ENCODE measurements at regions not wholly inside any gene's neighbourhood (a gene's known extent, or its start where the extent isn't known, plus 50 kb on each side); places are given as distances from the start of the nearest gene placed in this dataset.

GRCh38 chr16:13333336-13333735 lies 431.9 kb downstream of the SHISA9 start:
- CTCF ChIA-PET: no interaction called here
- DNase-seq: no peak
- H3K36me3 ChIP-seq (replicated peaks in 1 of 2; ENCODE audit: control insufficient read depth in 1 of 2, insufficient read depth in 2 of 2, low read length in 1 of 2): no peaks in the 10 kb centered on the region

GRCh38 chr16:13335879-13336278 lies 434.5 kb downstream of the SHISA9 start:
- no peaks in the 10 kb centered on the region for H3K9me3 ChIP-seq
- WGBS (ENCODE audit: low lambda C conversion rate): 2% methylated on average over 5 of the region's 6 CpGs
- H3K4me3 ChIP-seq (ENCODE audit: low read depth in 2 of 2, low read length in 1 of 2): no peak overlapping the region
- no peak overlapping the region for H3K27ac ChIP-seq (ENCODE audit: low read depth in 2 of 2, low read length in 1 of 2)
- no peaks in the 10 kb centered on the region for H3K79me2 ChIP-seq (ENCODE audit: insufficient read depth)
- H3K4me1 ChIP-seq (ENCODE audit: control insufficient read depth in 1 of 2, insufficient read depth in 2 of 2, low read depth in 1 of 2, low read length in 1 of 2): no peaks in the 10 kb centered on the region
- no peak overlapping the region for H3K4me2 ChIP-seq
- CTCF ChIA-PET: no interaction called here
- DNase-seq: no peak
- H4K20me1 ChIP-seq (ENCODE audit: insufficient read depth): no peaks in the 10 kb centered on the region
- no peaks in the 10 kb centered on the region for H3F3A ChIP-seq (replicated peaks; ENCODE audit: insufficient read depth)
- no peak overlapping the region for H3K9ac ChIP-seq
- H3K9me2 ChIP-seq: no peaks in the 10 kb centered on the region
- POLR2A ChIA-PET: no interaction called here
- H3K36me3 ChIP-seq (replicated peaks in 1 of 2; ENCODE audit: control insufficient read depth in 1 of 2, insufficient read depth in 2 of 2, low read length in 1 of 2): no peaks in the 10 kb centered on the region
- no peak overlapping the region for H2AFZ ChIP-seq (ENCODE audit: low read depth)
- no peaks in the 10 kb centered on the region for H3K27me3 ChIP-seq (ENCODE audit: insufficient read depth)
- TF ChIP-seq, protein P1, sequence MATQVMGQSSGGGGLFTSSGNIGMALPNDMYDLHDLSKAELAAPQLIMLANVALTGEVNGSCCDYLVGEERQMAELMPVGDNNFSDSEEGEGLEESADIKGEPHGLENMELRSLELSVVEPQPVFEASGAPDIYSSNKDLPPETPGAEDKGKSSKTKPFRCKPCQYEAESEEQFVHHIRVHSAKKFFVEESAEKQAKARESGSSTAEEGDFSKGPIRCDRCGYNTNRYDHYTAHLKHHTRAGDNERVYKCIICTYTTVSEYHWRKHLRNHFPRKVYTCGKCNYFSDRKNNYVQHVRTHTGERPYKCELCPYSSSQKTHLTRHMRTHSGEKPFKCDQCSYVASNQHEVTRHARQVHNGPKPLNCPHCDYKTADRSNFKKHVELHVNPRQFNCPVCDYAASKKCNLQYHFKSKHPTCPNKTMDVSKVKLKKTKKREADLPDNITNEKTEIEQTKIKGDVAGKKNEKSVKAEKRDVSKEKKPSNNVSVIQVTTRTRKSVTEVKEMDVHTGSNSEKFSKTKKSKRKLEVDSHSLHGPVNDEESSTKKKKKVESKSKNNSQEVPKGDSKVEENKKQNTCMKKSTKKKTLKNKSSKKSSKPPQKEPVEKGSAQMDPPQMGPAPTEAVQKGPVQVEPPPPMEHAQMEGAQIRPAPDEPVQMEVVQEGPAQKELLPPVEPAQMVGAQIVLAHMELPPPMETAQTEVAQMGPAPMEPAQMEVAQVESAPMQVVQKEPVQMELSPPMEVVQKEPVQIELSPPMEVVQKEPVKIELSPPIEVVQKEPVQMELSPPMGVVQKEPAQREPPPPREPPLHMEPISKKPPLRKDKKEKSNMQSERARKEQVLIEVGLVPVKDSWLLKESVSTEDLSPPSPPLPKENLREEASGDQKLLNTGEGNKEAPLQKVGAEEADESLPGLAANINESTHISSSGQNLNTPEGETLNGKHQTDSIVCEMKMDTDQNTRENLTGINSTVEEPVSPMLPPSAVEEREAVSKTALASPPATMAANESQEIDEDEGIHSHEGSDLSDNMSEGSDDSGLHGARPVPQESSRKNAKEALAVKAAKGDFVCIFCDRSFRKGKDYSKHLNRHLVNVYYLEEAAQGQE (IDR thresholded peaks at IDR 0.05; ENCODE audit: low read depth, low read length): no peak
- TF ChIP-seq PBX3 (IDR thresholded peaks at IDR 0.05) (no peak), POLR2AphosphoS5 (IDR thresholded peaks at IDR 0.05; ENCODE audit: low read depth, low read length) (no peak), TCF12 (IDR thresholded peaks at IDR 0.05) (no peak), FOSL2 (IDR thresholded peaks at IDR 0.05; ENCODE audit: borderline replicate concordance, low read depth) (no peak), TEAD4 (IDR thresholded peaks at IDR 0.05; ENCODE audit: borderline replicate concordance, insufficient read depth) (no peak), SIN3A (IDR thresholded peaks at IDR 0.05; ENCODE audit: borderline replicate concordance, low read depth, low read length) (no peak), TAF1 (IDR thresholded peaks at IDR 0.05; ENCODE audit: borderline replicate concordance, low read depth, low read length) (no peak)
- TF ChIP-seq, protein P2, sequence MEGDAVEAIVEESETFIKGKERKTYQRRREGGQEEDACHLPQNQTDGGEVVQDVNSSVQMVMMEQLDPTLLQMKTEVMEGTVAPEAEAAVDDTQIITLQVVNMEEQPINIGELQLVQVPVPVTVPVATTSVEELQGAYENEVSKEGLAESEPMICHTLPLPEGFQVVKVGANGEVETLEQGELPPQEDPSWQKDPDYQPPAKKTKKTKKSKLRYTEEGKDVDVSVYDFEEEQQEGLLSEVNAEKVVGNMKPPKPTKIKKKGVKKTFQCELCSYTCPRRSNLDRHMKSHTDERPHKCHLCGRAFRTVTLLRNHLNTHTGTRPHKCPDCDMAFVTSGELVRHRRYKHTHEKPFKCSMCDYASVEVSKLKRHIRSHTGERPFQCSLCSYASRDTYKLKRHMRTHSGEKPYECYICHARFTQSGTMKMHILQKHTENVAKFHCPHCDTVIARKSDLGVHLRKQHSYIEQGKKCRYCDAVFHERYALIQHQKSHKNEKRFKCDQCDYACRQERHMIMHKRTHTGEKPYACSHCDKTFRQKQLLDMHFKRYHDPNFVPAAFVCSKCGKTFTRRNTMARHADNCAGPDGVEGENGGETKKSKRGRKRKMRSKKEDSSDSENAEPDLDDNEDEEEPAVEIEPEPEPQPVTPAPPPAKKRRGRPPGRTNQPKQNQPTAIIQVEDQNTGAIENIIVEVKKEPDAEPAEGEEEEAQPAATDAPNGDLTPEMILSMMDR (IDR thresholded peaks at IDR 0.05): no peak

More at GRCh38 chr16:13333336-13333735, 431.9 kb downstream of the SHISA9 start:
- Histone ChIP-seq H3F3A (replicated peaks; ENCODE audit: insufficient read depth) (no peaks in the 10 kb centered on the region), H2AFZ (ENCODE audit: low read depth) (no peak overlapping the region), H3K4me3 (ENCODE audit: low read depth in 2 of 2, low read length in 1 of 2) (no peak overlapping the region), H3K9me2 (no peaks in the 10 kb centered on the region), H3K79me2 (ENCODE audit: insufficient read depth) (no peaks in the 10 kb centered on the region), H3K4me2 (no peak overlapping the region), H3K9ac (no peak overlapping the region), H3K27ac (ENCODE audit: low read depth in 2 of 2, low read length in 1 of 2) (no peak overlapping the region), H3K27me3 (ENCODE audit: insufficient read depth) (no peaks in the 10 kb centered on the region), H3K4me1 (ENCODE audit: control insufficient read depth in 1 of 2, insufficient read depth in 2 of 2, low read depth in 1 of 2, low read length in 1 of 2) (no peaks in the 10 kb centered on the region), H3K9me3 (no peaks in the 10 kb centered on the region), H4K20me1 (ENCODE audit: insufficient read depth) (no peaks in the 10 kb centered on the region)
- no peak for TF ChIP-seq EP300 (IDR thresholded peaks at IDR 0.05; ENCODE audit: borderline replicate concordance in 1 of 2, low read depth in 1 of 2, low read length in 1 of 2)
- no peak for TF ChIP-seq USF1 (IDR thresholded peaks at IDR 0.05; ENCODE audit: borderline replicate concordance, low read depth)
- TF ChIP-seq, protein P2 (IDR thresholded peaks at IDR 0.05): no peak
- TF ChIP-seq, protein P3, sequence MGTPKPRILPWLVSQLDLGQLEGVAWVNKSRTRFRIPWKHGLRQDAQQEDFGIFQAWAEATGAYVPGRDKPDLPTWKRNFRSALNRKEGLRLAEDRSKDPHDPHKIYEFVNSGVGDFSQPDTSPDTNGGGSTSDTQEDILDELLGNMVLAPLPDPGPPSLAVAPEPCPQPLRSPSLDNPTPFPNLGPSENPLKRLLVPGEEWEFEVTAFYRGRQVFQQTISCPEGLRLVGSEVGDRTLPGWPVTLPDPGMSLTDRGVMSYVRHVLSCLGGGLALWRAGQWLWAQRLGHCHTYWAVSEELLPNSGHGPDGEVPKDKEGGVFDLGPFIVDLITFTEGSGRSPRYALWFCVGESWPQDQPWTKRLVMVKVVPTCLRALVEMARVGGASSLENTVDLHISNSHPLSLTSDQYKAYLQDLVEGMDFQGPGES (IDR thresholded peaks at IDR 0.05; ENCODE audit: low read depth, low read length): no peak
- TF ChIP-seq MAX (IDR thresholded peaks at IDR 0.05; ENCODE audit: low read depth): no peak
- WGBS (ENCODE audit: low lambda C conversion rate): 0% methylated on average over 2 of the region's 2 CpGs
- POLR2A ChIA-PET: no interaction called here

All from SK-N-SH (cell line).